Transverse colon (tissue), 3 donors: ENCODE measurements at regions not wholly inside any gene's neighbourhood (a gene's known extent, or its start where the extent isn't known, plus 50 kb on each side); places are given as distances from the start of the nearest gene placed in this dataset.

Experiments used
- CTCF ChIP-seq, 5 experiments: fragments of 200-600 bp in 3 of 5; fragments of 450-650 bp in 2 of 5; sonication (generic) in 3 of 5; IDR thresholded peaks; 1 replicate in 2 of 5; 2 replicates in 3 of 5; pipeline ENCODE4 v1.5.1; 2016 to 2017; ENCODE audit warnings: antibody characterized with exemption in 5 of 5, inconsistent platforms in 3 of 5, mild to moderate bottlenecking in 2 of 5, moderate library complexity in 1 of 5
- EP300 ChIP-seq: sonication (generic); formaldehyde crosslinking; IDR thresholded peaks from one replicate; pipeline ENCODE4 v1.6.1; 2017; ENCODE audit warnings: antibody characterized with exemption, low read depth
- POLR2A ChIP-seq: fragments of 450-650 bp; IDR thresholded peaks from one replicate; pipeline ENCODE4 v1.6.1; 2016; ENCODE audit warnings: antibody characterized with exemption, mild to moderate bottlenecking, moderate library complexity

GRCh38 chr4:104726002-104726401 is 231.3 kb upstream of the CXXC4 start:
- TF ChIP-seq POLR2A (no peak), CTCF (IDR thresholded peaks at IDR 0.05) (no peak), EP300 (no peak)
